ENCODE measurements at regions not wholly inside any gene's neighbourhood (a gene's known extent, or its start where the extent isn't known, plus 50 kb on each side); places are given as distances from the start of the nearest gene placed in this dataset.
A peak's percentile ranks its signal among the peaks of the same experiment; 100 is the strongest.
"Not testable (repeated sequence)": the region's sequence is repeated elsewhere in the genome, so short reads cannot be mapped to it uniquely, and the experiment has no call there.

DNA sequence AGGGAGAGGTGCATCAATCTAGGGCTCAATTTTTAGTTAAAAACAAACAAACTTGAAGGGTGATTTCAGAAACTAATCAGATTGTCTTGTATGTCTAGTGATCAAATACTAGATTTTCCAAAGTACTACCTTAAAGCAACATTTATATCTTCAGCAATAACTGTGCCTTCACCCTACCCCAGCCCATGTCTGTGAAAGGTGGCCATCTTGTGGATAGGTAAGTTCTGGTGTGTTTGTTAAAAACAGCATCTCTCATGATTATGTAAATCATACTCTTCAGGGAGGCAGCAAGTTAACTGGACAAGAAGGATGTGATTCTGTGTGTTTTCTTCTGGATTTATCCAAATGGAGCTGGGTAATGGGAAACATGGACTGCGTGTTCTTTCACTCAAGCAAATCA lies 81.4 kb upstream of the ACSL1 start:
- peak; percentile 2 for DNase-seq (ENCODE audit: low spot score)

DNA sequence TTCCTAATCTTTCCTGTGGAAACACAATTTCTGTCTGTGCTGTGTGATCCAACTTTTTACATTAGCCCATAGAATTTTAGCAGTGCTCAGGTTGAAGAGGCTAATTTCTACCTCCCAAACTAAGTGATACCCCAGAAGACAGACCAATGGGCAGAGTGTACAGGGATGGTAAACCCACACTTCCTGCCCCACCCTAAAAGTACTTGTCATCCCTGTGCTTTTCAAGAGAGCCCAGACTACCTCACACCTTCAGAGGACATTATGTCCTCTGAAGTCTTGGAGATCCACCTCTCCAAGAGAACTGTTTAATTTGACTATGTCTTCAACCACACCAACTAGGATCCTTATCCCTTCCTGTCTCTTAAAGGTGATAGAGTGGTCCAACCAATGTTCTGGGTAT lies 82.0 kb upstream of the ACSL1 start:
- no peak for DNase-seq (ENCODE audit: low spot score)

DNA sequence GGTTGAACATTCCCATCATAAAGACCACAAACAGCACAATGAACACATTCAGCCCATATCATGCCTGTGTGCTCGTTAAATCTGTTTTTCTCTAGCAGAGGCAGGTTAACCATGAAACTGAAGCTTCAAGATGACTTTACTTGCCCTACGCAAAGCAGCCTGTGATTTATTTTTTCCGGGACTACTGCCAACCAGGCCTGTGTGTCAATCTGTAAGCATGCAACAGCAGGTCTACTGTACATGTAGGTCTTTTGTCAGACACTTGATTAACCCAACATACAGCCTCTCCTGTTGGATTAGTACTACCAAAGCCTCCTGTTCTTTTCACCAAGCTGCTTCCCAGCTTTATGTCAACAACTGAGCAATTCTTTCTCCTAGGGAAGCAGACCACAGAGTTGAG lies 85.5 kb upstream of the ACSL1 start:
- no peak for DNase-seq (ENCODE audit: low spot score)

DNA sequence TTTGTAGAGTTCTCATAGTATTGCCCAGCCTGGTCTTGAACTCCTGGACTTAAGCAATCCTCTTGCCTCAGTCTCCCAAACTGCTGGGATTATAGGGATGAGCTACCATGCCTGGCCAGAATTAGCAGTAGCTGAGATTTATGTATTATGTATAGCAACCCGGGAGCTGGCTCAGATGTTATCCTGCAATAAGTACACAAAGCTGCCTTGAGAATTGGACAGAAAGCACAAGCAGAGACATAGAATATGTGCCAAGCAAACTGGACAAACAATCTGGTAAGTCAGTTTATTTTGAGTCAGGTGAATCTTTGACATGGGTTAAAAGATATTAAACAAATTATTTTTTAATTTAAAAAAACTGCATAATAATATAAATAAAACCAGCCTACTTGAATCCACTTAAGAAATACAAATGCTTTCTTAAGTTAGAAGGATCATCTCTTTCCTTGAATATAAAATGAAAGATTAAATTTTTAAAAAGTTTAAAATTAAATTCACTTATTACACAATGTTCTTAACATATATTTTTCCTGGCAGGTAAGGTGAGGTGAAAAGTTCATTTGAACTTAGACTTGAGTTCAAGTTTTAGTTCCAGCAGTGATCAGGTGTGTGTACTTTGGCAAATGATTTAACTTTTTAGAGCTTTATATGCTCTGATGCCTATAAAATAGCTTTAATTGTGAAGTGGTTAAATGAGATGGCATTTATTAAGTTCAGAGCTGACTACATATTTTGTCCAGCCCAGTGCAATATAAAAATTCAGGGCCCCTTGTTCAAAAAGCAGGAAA lies 87.8 kb upstream of the ACSL1 start:
- DNase-seq (ENCODE audit: low spot score), result no peak

DNA sequence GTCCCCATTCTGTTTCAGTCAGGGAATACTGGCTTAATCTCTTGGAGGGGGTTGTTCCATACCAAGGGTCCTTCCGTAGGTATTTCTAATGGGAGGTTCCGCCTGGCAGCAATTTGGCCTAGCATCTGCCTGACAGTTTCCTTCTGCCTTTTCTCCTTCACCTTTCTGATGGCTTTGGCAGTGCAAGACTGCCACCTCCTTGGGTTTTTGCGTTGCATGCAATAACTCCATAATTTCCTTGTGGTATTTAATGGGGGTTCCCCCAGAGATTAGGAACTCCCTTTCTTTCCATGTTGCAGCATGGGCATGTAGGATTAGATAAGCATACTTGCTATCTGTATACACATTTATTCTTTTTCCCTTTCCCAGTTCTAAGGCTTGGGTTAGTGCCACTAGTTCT lies 93.0 kb upstream of the ACSL1 start:
- not testable (repeated sequence) for DNase-seq (ENCODE audit: low spot score)

DNA sequence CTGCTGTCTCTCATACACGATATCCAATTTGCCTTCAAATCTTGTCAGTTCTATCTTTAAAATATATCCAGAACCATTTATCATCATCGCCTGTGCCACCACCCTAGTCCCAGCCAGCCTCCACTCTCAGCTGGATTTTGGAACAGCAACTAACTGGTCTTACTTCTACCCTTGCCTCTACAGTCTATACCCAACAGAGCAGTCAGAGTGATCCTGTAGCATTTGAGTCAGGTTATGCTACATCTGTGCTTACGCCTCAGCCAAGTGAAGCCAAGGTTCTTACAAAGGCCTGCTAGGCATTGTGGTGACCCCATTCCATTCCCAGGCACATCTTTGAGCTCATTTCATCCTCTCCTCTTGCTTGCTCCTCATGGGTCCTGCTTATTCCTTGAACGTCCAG lies 95.7 kb upstream of the ACSL1 start:
- DNase-seq (ENCODE audit: low spot score), result no peak

DNA sequence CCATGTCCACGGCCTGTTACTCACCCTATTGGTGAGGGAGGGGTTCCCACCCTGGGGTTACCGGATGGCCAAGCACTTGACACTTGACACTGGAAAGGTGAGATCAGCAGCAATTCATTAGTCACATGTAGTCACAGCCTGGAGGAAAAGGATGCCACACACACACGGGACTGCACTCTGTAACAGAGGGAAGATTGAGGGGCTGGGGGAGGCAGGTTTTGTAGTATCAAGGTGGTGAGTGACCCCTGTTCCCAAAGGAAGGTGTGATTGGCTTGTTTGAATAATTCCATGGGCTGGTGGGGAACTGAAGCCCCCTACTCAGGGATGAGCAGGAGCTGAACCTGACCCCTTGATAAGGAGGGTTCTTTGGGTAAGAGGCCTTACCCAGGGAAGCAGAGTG lies 96.0 kb upstream of the HELT start:
- DNase-seq (ENCODE audit: low spot score), result no peak

DNA sequence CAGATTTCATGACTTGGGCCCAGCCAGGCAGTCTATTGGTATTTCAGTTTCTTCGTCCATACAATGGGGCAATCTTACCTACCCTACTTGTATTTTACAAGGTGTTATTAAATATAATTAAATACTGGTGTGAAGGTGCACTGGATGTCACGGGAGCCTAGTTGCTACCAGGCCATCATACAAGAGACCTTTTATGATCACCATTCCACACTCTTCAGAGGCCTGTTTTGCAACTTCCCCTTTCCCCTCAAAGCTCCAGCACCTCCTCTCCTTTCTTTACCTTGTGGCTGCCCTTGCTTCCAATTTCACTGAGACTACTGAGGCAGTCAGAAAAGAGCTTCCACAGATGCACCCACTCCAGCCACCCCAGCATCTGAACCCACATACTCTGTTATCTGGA lies 93.8 kb upstream of the HELT start:
- no peak for DNase-seq (ENCODE audit: low spot score)

DNA sequence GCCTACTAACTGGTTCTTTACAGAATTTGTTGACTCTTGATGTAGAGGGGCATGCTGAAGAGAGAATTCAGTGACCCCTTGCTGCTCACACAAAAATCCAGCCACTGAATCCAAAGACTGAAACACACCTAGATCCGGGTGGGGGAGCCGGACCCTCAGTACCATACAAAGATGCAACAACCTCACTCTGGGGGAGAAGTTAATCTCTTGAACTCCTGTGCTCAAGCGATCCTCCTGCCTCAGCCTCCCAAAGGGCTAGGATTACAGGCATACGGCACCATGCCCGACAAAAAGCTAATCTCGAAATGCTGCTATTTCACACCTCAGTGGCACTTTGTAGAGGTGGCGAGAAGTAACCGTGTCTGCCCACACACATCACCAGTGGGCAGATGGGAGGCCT lies 88.8 kb upstream of the HELT start:
- no peak for DNase-seq (ENCODE audit: low spot score)

DNA sequence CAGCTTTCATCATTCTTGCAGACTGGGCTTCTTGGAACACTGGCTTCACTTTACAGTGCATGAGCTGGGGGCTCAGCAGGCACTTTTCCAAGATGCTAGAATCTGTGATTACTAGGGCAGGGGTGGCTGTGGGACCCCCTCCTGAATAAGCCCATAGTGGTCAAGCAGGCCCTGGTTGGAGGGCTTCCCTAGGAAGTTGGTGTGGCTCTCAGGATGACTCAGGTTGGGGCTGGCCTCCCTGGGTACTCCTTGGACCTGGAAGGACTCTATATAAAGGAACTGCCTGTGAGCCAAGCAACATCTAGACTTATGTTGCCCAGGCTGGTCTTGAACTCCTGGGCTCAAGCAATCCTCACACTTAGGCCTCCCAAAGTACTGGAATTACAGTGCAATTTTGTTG lies 88.3 kb upstream of the HELT start:
- DNase-seq (ENCODE audit: low spot score), result no peak

DNA sequence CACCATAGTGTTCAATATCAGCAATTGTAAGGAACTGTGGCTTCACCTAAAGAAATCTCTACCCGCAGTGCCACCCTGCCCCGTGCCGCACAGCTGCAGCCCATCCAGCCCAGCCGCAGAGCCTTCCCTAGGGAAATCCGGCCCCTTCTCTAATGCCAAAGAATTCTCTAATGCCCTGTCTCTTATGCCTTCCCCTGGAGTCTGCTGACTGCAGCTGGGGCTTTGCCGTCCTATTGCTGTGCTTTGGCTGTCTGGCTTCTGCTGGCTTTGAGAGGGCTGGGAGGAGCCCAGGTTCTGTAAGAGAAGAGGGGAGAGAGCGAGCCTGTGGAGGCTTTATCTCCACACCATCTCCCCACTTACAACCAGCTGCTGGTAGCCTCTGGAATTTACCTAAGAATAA lies 85.9 kb upstream of the HELT start:
- DNase-seq (ENCODE audit: low spot score), result no peak

DNA sequence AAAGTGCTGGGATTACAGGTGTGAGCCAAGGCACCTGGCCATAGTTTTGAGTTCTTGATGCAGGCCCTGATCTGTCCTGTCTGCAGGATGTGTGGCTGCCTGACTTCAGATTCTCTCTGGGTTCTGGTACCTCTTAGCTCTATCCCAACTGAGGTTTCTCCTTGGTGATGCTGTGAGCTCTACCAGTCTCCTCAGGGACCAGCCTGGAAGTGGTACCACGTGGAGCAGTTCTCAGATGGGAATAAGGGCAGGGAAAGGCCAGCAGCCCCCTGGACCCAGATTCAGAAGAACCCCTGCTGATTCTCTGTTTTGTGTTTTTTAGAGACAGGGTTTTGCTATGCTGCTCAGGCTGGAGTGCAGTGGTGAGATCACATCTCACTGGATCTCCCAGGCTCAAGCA lies 85.0 kb upstream of the HELT start:
- DNase-seq (ENCODE audit: low spot score), result no peak

DNA sequence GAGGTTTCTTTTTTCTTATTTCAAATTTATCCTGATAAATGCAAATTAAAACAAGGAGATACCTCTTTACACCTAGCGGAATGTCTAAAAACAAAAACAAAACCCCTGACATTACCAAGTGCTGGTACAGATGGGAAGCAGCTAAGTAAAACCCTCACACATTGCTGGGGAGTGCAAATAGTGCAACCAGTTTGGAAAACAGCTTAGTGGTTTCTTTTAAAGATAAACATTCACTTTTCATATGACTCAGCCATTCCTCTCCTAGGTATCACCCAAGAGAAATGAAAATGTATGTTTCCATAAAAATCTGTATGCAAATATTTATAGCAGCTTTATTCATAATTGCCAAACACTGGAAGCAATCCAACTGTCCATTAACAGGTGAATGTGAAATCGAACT lies 84.1 kb upstream of the HELT start:
- DNase-seq (ENCODE audit: low spot score), result no peak

DNA sequence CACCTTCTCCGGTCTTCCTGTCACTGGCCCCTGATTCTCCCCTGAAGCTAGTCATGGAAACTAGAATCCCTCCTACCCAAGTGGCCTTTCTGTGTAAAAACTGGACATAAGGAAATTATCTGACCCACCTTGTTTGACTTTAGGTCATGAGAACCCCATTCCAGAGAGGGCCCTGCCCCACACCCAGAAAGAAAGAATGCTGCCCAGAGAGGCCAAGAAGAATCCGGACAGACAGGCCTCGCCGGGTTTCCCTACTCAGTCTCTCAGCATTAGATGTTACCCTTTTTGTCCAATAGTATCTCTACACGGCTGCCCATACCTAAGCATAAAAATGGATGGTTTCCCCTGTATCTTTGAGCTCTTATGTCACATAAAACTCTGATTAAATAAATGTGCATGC lies 83.3 kb upstream of the HELT start:
- no peak for DNase-seq (ENCODE audit: low spot score)

DNA sequence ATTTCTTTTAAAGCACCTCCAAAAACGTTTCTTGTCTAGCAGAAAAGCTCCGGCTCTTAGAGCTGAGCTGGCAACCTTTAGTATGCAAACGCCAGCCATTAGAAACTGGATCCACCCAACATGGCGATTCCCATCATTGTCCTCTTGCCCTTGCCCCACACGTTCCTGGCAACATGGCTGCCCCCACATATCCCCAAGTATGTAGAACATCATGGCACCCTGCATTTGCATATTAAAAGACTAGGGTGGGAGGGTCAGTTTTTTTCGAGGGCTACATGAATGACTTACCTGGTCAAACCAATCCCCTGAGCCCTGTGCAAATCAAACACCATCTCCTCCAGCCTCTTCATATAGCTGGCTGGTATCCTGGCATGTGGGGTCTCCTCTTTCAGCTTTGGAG lies 82.2 kb upstream of the HELT start:
- DNase-seq (ENCODE audit: low spot score), result no peak

DNA sequence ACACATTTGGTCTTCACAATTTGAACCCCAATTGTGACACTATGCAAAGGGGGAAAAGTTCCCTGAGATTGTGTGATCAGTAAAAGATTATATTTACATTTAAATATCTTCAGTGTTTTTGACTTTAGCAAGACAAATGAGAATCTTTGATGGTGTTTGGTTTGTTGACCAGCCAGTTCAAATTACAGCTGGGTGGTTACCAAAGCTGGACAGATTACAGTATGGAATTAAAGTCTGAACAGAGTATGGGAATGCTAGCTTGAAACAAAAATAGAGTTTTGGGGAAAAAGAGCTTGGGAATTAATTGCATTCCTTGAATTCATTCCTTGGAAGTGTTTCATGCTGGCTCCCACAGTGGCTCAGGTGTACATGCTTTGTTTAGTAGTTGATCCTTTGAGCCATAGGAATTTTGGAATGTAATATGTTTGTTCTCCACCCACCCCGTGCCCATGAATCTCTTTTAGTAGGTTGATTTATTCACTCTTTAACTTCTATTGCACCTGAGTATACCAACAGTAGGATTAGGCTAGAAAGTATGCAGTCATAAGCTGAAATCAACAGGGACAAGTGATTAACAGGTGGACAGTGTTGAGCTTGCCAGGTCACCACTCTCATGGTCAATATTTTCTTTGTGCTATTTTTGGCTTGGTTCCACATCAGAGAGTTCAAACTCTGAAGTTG lies 81.1 kb upstream of the HELT start:
- DNase-seq (ENCODE audit: low spot score), result no peak

DNA sequence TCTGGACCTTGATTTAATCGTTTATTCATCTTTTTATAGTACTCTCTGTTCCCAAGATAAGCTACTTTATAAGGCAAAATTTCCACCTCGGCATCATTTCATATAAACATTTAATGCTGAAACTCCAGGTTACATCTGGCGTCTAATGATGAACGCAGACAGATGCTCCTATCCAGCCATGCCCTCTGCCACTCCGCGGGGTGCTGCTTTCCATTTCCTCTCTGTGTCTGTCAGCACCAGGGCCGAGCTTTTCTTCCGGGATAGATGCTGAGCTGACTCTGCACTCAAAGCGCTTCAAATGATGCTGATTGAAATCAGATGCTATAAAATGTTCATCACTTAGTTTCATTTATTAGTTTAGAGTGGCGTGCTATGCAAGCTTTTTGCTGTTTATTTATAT lies 80.5 kb upstream of the HELT start:
- DNase-seq (ENCODE audit: low spot score), result no peak

DNA sequence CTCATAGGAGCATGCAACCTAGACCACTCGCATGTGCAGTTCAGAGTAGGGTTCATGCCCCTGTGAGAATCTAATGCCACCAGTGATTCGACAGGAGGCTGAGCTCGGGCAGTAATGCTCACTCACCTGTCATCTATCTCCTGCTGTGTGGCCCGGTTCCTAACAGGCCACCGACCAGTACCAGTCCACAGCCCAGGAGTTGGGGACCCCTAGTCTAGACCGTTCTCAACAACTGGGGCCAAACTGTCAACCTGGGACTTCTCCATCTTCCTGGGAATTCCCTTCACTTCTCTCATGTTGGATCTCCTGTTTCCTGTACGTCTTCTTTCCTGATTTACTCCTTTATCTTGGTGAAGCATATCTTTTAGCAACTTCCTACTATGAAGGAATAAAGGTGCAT lies 79.4 kb upstream of the HELT start:
- no peak for DNase-seq (ENCODE audit: low spot score)

DNA sequence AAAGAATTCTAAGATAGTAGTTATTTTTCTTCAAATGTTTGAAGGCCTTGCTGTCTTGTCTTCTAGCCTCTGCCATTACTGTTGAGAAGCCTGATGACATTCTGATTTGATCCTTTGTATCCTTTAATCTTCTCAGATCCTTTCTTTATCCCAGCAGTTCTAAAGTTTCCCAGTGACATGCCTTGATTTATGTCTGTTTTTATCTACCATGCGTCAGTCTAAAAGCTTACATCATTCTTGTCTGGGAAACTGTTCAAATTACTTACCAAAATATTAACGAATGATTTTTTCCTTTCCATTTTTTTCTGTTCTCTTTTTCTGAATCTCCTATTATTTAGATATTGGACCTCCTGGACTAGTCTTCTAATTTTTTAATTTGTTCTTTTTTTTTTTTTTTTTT lies 78.3 kb upstream of the HELT start:
- no peak for DNase-seq (ENCODE audit: low spot score)

DNA sequence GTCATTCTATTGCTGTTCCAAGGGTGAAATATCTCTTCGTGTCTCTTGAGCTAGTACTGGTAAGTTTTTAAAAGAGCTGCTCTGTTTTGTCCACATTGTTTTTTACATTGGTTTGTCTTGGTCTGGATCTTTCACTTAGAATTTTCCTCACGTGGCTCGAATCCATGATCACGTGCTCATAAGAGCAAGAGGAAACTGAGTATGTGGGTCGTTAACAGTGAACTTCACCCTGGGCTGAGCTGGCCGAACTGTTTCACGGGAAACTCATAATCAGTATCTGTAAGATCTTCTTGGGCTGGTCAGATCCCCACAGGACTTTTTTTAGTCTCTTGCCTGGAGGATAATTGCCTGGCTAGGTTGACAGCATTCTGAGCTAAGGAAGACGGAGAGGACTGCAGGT lies 77.8 kb upstream of the HELT start:
- DNase-seq (ENCODE audit: low spot score), result no peak

DNA sequence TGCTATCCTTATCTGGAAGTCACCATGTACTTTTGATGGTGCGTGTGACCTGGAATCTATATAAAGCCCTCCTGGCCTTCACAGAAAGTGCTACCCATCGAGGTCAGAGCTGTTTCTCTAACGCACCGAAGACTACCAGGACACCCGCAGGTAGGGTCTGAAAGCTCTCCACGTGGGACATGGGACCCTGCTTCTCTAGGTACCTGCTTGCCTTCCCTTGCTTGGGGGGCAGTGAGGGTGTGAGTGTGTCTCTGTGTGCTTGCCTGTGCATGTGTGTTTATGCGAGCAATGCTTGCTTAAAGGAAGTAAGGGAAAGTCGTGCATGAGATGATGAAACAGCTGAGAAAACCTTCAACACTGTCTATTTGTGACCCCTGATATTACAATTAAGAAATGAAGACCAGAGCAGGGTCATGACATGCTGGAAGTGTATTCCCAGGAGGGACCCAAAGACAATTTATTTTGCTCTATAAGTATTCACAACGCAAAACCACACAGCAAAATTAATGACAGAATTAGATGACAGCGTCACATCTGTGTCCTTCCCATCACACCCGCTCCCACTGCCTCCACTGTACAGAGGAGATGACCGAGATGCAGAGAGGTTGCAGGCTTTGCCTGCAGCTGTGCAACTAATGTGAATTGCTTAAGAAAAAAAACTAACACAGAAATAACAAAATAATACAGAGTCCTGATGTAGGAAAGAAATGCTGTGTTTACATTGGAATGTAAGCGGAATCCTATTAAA lies 76.4 kb upstream of the HELT start:
- no peak for DNase-seq (ENCODE audit: low spot score)

DNA sequence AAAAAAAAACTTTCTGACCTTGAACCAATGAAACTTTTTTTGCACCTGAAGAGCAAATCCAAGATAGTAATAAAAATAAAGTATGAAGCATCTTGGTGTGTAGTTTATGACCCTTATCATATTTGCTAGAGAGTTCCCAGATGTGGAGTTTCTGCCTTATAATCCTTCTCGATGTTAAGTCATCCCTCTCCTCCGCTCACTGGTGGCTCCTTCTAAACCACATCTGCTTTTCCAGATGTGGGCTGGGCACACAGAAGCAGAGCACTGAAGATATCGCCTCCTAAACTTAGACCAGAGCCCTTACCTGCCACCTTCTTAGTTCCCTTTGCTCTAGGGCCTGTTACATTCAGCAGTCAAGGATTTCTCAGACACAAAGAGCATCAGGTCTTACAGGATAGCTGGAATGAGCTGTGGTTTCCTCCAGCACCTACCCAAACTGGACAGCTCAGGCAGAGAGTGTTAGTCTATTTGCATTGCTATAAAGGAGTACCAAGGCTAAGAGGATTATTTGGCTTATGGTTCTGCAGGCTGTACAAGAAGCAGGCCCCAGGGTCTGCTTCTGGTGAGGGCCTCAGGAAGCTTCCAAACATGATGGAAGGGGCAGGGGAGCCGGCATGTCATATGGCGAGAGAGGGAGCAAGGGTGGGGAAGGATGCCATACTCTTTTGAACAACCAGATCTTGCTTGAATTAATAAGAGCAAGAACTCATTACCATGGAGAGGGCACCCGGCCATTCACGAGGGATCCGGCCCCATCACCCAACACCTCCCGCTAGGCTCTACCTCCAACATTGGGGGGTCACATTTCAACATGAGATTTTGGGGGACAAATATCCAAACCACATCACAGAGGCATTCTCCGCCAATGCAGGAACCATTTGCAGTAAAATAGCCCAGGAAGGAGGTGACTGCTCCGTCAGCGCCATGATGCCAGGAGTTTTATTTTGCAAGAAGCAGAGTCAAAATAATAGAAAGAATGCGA lies 75.6 kb upstream of the HELT start:
- DNase-seq (ENCODE audit: low spot score), result no peak

Data from HT-29 (cell line).